IPS-18a (cell line): ENCODE measurements at regions not wholly inside any gene's neighbourhood (a gene's known extent, or its start where the extent isn't known, plus 50 kb on each side); places are given as distances from the start of the nearest gene placed in this dataset.
A peak's percentile ranks its signal among the peaks of the same experiment; 100 is the strongest.

Experiments used
- H3K27ac ChIP-seq: one replicate; pipeline ENCODE4 v1.5.1; 2013; ENCODE audit warnings: low read length
- H3K27me3 ChIP-seq: one replicate; pipeline ENCODE4 v1.6.1; 2013; ENCODE audit warnings: mild to moderate bottlenecking, low read length; ENCODE audit not compliant: control insufficient read depth, insufficient read depth
- H3K36me3 ChIP-seq: one replicate; pipeline ENCODE4 v1.6.1; 2013; ENCODE audit warnings: low read depth, low read length; ENCODE audit not compliant: control insufficient read depth
- H3K4me1 ChIP-seq: one replicate; pipeline ENCODE4 v1.6.1; 2013; ENCODE audit warnings: low read depth, low read length; ENCODE audit not compliant: control insufficient read depth
- H3K4me3 ChIP-seq: one replicate; pipeline ENCODE4 v1.5.1; 2013; ENCODE audit warnings: low read length
- H3K9ac ChIP-seq: one replicate; pipeline ENCODE4 v1.6.1; 2013; ENCODE audit warnings: mild to moderate bottlenecking, low read length, moderate library complexity
- H3K9me3 ChIP-seq: one replicate; pipeline ENCODE4 v1.6.1; 2013; ENCODE audit warnings: low read depth, low read length; ENCODE audit not compliant: control insufficient read depth

- Histone ChIP-seq H3K4me3 (no peak overlapping the region), H3K27me3 (no peaks in the 10 kb centered on the region), H3K4me1 (no peaks in the 10 kb centered on the region), H3K27ac (no peak overlapping the region), H3K9me3 (peaks cover 33% of the 10 kb centered on the region), H3K36me3 (no peaks in the 10 kb centered on the region), H3K9ac (no peak overlapping the region)
Measured at GRCh38 chr12:30425445-30425844, 270.2 kb downstream of the IPO8 start.

GRCh38 chr12:30423330-30423729 lies 272.3 kb downstream of the IPO8 start:
- Histone ChIP-seq H3K9me3 (peaks cover 33% of the 10 kb centered on the region), H3K27me3 (no peaks in the 10 kb centered on the region), H3K4me3 (no peak overlapping the region), H3K9ac (no peak overlapping the region), H3K27ac (no peak overlapping the region), H3K36me3 (no peaks in the 10 kb centered on the region), H3K4me1 (no peaks in the 10 kb centered on the region)

- H3K4me1 ChIP-seq = no peaks in the 10 kb centered on the region
- H3K4me3 ChIP-seq = no peak overlapping the region
- H3K27ac ChIP-seq = no peak overlapping the region
- no peaks in the 10 kb centered on the region for H3K36me3 ChIP-seq
- no peak overlapping the region for H3K9ac ChIP-seq
- H3K9me3 ChIP-seq = peaks cover 33% of the 10 kb centered on the region
- H3K27me3 ChIP-seq = no peaks in the 10 kb centered on the region
Measured at GRCh38 chr12:30422844-30423243, 272.8 kb downstream of the IPO8 start.

GRCh38 chr12:30420561-30420960 lies 275.1 kb downstream of the IPO8 start:
- Histone ChIP-seq H3K36me3 (no peaks in the 10 kb centered on the region), H3K9me3 (peaks cover 25% of the 10 kb centered on the region), H3K4me1 (no peaks in the 10 kb centered on the region), H3K27ac (no peak overlapping the region), H3K4me3 (no peak overlapping the region), H3K27me3 (no peaks in the 10 kb centered on the region), H3K9ac (no peak overlapping the region)

GRCh38 chr12:30417697-30418231 lies 277.9 kb downstream of the IPO8 start:
- no peaks in the 10 kb centered on the region for H3K9me3 ChIP-seq
- no peak overlapping the region for H3K4me3 ChIP-seq
- no peak overlapping the region for H3K9ac ChIP-seq
- H3K4me1 ChIP-seq = no peaks in the 10 kb centered on the region
- no peaks in the 10 kb centered on the region for H3K36me3 ChIP-seq
- no peak overlapping the region for H3K27ac ChIP-seq
- H3K27me3 ChIP-seq = no peaks in the 10 kb centered on the region

- no peak overlapping the region for H3K9ac ChIP-seq
- no peaks in the 10 kb centered on the region for H3K36me3 ChIP-seq
- no peaks in the 10 kb centered on the region for H3K9me3 ChIP-seq
- no peak overlapping the region for H3K27ac ChIP-seq
- no peaks in the 10 kb centered on the region for H3K4me1 ChIP-seq
- no peaks in the 10 kb centered on the region for H3K27me3 ChIP-seq
- no peak overlapping the region for H3K4me3 ChIP-seq
Measured at GRCh38 chr12:30416631-30417030, 279.0 kb downstream of the IPO8 start.

- no peaks in the 10 kb centered on the region for H3K9me3 ChIP-seq
- H3K4me1 ChIP-seq = no peaks in the 10 kb centered on the region
- H3K9ac ChIP-seq = no peak overlapping the region
- no peak overlapping the region for H3K27ac ChIP-seq
- no peaks in the 10 kb centered on the region for H3K27me3 ChIP-seq
- no peak overlapping the region for H3K4me3 ChIP-seq
- H3K36me3 ChIP-seq = no peaks in the 10 kb centered on the region
Measured at GRCh38 chr12:30415777-30416176, 279.9 kb downstream of the IPO8 start.

- Histone ChIP-seq H3K4me1 (no peaks in the 10 kb centered on the region), H3K27me3 (no peaks in the 10 kb centered on the region), H3K9ac (no peak overlapping the region), H3K36me3 (no peaks in the 10 kb centered on the region), H3K9me3 (no peaks in the 10 kb centered on the region), H3K4me3 (no peak overlapping the region), H3K27ac (no peak overlapping the region)
Measured at GRCh38 chr12:30414507-30414906, 281.2 kb downstream of the IPO8 start.

GRCh38 chr12:30400349-30400748 lies 295.3 kb downstream of the IPO8 start:
- no peaks in the 10 kb centered on the region for H3K27me3 ChIP-seq
- no peaks in the 10 kb centered on the region for H3K4me1 ChIP-seq
- no peak overlapping the region for H3K27ac ChIP-seq
- H3K4me3 ChIP-seq = no peak overlapping the region
- no peak overlapping the region for H3K9ac ChIP-seq
- peaks cover 39% of the 10 kb centered on the region for H3K9me3 ChIP-seq
- no peaks in the 10 kb centered on the region for H3K36me3 ChIP-seq

- Histone ChIP-seq H3K9me3 (peaks cover 44% of the 10 kb centered on the region), H3K27me3 (no peaks in the 10 kb centered on the region), H3K4me1 (no peaks in the 10 kb centered on the region), H3K36me3 (no peaks in the 10 kb centered on the region), H3K27ac (no peak overlapping the region), H3K9ac (no peak overlapping the region), H3K4me3 (no peak overlapping the region)
Measured at GRCh38 chr12:30399859-30400258, 295.8 kb downstream of the IPO8 start.

GRCh38 chr12:30396576-30396975 lies 299.1 kb downstream of the IPO8 start:
- no peaks in the 10 kb centered on the region for H3K27me3 ChIP-seq
- no peak overlapping the region for H3K4me3 ChIP-seq
- no peaks in the 10 kb centered on the region for H3K4me1 ChIP-seq
- no peak overlapping the region for H3K9ac ChIP-seq
- no peaks in the 10 kb centered on the region for H3K36me3 ChIP-seq
- peaks cover 63% of the 10 kb centered on the region for H3K9me3 ChIP-seq
- no peak overlapping the region for H3K27ac ChIP-seq

GRCh38 chr12:30395190-30395589 lies 300.5 kb downstream of the IPO8 start:
- H3K9me3 ChIP-seq = peaks cover 75% of the 10 kb centered on the region
- H3K36me3 ChIP-seq = no peaks in the 10 kb centered on the region
- H3K27ac ChIP-seq = no peak overlapping the region
- H3K4me1 ChIP-seq = no peaks in the 10 kb centered on the region
- H3K4me3 ChIP-seq = peak overlapping the region; percentile 9
- no peaks in the 10 kb centered on the region for H3K27me3 ChIP-seq
- H3K9ac ChIP-seq = no peak overlapping the region
